Stimulated activated CD4-positive, alpha-beta T cell treated with anti-CD3 and anti-CD28 coated beads, Interleukin-1b, Interleukin-23, amount 100 ng/mL, for 4 hours (primary cell): ENCODE measurements at regions not wholly inside any gene's neighbourhood (a gene's known extent, or its start where the extent isn't known, plus 50 kb on each side); places are given as distances from the start of the nearest gene placed in this dataset.

Source experiments
- DNase-seq, 2 donors: peaks; one replicate each; pipeline ENCODE4 v3.0.0-alpha.2; 2020; ENCODE audit warnings: low read depth in 2 of 2

GRCh38 chr5:56460681-56461191 lies 227.6 kb upstream of the ANKRD55 start:
- DNase-seq = no peak

GRCh38 chr5:56460195-56460546 lies 227.0 kb upstream of the ANKRD55 start:
- DNase-seq = no peak

GRCh38 chr5:56459394-56460194 lies 226.5 kb upstream of the ANKRD55 start:
- DNase-seq = no peak

GRCh38 chr5:56457887-56458812 lies 225.0 kb upstream of the ANKRD55 start:
- DNase-seq = no peak

GRCh38 chr5:56456002-56456401 lies 222.9 kb upstream of the ANKRD55 start:
- no peak for DNase-seq

- no peak for DNase-seq
Measured at GRCh38 chr5:56455417-56455816, 222.3 kb upstream of the ANKRD55 start.

- no peak for DNase-seq
Measured at GRCh38 chr5:56454219-56454862, 221.2 kb upstream of the ANKRD55 start.

GRCh38 chr5:56451742-56452141 lies 218.6 kb upstream of the ANKRD55 start:
- no peak for DNase-seq

- no peak for DNase-seq
Measured at GRCh38 chr5:56450766-56451165, 217.6 kb upstream of the ANKRD55 start.

- DNase-seq = no peak
Measured at GRCh38 chr5:56449071-56449640, 216.0 kb upstream of the ANKRD55 start.

GRCh38 chr5:56447656-56448055 lies 214.5 kb upstream of the ANKRD55 start:
- DNase-seq = no peak

- no peak for DNase-seq
Measured at GRCh38 chr5:56447232-56447631, 214.1 kb upstream of the ANKRD55 start.

GRCh38 chr5:56446728-56447127 lies 213.6 kb upstream of the ANKRD55 start:
- no peak for DNase-seq

GRCh38 chr5:56443826-56444225 lies 210.7 kb upstream of the ANKRD55 start:
- DNase-seq = no peak

GRCh38 chr5:56440871-56441740 lies 208.0 kb upstream of the ANKRD55 start:
- DNase-seq = no peak

GRCh38 chr5:56434986-56435385 lies 201.9 kb upstream of the ANKRD55 start:
- no peak for DNase-seq

- DNase-seq = no peak
Measured at GRCh38 chr5:56433039-56433617, 200.0 kb upstream of the ANKRD55 start.

GRCh38 chr5:56432321-56432720 lies 199.2 kb upstream of the ANKRD55 start:
- DNase-seq = no peak

- no peak for DNase-seq
Measured at GRCh38 chr5:56430422-56430821, 197.3 kb upstream of the ANKRD55 start.

- no peak for DNase-seq
Measured at GRCh38 chr5:56429110-56429561, 196.0 kb upstream of the ANKRD55 start.
